Stimulated activated CD4-positive, alpha-beta T cell treated with anti-CD3 and anti-CD28 coated beads, Interleukin-4, amount 100 ng/mL, for 24 hours (primary cell): ENCODE measurements at regions not wholly inside any gene's neighbourhood (a gene's known extent, or its start where the extent isn't known, plus 50 kb on each side); places are given as distances from the start of the nearest gene placed in this dataset.
"Not testable (repeated sequence)": the region's sequence is repeated elsewhere in the genome, so short reads cannot be mapped to it uniquely, and the experiment has no call there.

Experiments
- DNase-seq: peaks from one replicate; pipeline ENCODE4 v3.0.0-alpha.2; 2020

- DNase-seq = no peak
Observed at GRCh38 chr12:67716817-67717216, 68.3 kb downstream of the DYRK2 start.

GRCh38 chr12:67719303-67719702, 70.8 kb downstream of the DYRK2 start:
- DNase-seq = not testable (repeated sequence)

- DNase-seq = no peak
Observed at GRCh38 chr12:67720351-67720856, 71.9 kb downstream of the DYRK2 start.

GRCh38 chr12:67721248-67721647, 72.7 kb downstream of the DYRK2 start:
- no peak for DNase-seq

- no peak for DNase-seq
Observed at GRCh38 chr12:67722296-67722695, 73.8 kb downstream of the DYRK2 start.

GRCh38 chr12:67726868-67727267, 78.3 kb downstream of the DYRK2 start:
- no peak for DNase-seq

GRCh38 chr12:67727702-67728666, 79.4 kb downstream of the DYRK2 start:
- DNase-seq = no peak

GRCh38 chr12:67732857-67733256, 84.3 kb downstream of the DYRK2 start:
- no peak for DNase-seq

GRCh38 chr12:67735868-67736267, 87.3 kb downstream of the DYRK2 start:
- no peak for DNase-seq

GRCh38 chr12:67740711-67741110, 92.2 kb downstream of the DYRK2 start:
- no peak for DNase-seq

- no peak for DNase-seq
Observed at GRCh38 chr12:67741270-67741669, 92.7 kb downstream of the DYRK2 start.

- DNase-seq = no peak
Observed at GRCh38 chr12:67742461-67742860, 93.9 kb downstream of the DYRK2 start.

- no peak for DNase-seq
Observed at GRCh38 chr12:67747869-67748742, 99.6 kb downstream of the DYRK2 start.

- DNase-seq = no peak
Observed at GRCh38 chr12:67748743-67749040, 100.1 kb downstream of the DYRK2 start.

GRCh38 chr12:67750513-67751183, 102.1 kb downstream of the DYRK2 start:
- no peak for DNase-seq

- no peak for DNase-seq
Observed at GRCh38 chr12:67751381-67751928, 102.9 kb downstream of the DYRK2 start.

- no peak for DNase-seq
Observed at GRCh38 chr12:67752226-67752732, 103.7 kb downstream of the DYRK2 start.

GRCh38 chr12:67754933-67755697, 106.6 kb downstream of the DYRK2 start:
- DNase-seq = no peak

GRCh38 chr12:67757651-67758050, 109.1 kb downstream of the DYRK2 start:
- no peak for DNase-seq

- DNase-seq = no peak
Observed at GRCh38 chr12:67758119-67758518, 109.6 kb downstream of the DYRK2 start.

- no peak for DNase-seq
Observed at GRCh38 chr12:67758521-67758920, 110.0 kb downstream of the DYRK2 start.

- DNase-seq = peak; percentile 38
Observed at GRCh38 chr12:67759829-67760228, 111.3 kb downstream of the DYRK2 start.
